HG03439 (cell line): ENCODE measurements at regions not wholly inside any gene's neighbourhood (a gene's known extent, or its start where the extent isn't known, plus 50 kb on each side); places are given as distances from the start of the nearest gene placed in this dataset.

Experiments used
- ATAC-seq: cut with Tn5 transposase; IDR thresholded peaks from one replicate; pipeline ENCODE4 v1.9.1; 2021; ENCODE audit warnings: mild to moderate bottlenecking, moderate library complexity; ENCODE audit not compliant: unreplicated experiment

DNA sequence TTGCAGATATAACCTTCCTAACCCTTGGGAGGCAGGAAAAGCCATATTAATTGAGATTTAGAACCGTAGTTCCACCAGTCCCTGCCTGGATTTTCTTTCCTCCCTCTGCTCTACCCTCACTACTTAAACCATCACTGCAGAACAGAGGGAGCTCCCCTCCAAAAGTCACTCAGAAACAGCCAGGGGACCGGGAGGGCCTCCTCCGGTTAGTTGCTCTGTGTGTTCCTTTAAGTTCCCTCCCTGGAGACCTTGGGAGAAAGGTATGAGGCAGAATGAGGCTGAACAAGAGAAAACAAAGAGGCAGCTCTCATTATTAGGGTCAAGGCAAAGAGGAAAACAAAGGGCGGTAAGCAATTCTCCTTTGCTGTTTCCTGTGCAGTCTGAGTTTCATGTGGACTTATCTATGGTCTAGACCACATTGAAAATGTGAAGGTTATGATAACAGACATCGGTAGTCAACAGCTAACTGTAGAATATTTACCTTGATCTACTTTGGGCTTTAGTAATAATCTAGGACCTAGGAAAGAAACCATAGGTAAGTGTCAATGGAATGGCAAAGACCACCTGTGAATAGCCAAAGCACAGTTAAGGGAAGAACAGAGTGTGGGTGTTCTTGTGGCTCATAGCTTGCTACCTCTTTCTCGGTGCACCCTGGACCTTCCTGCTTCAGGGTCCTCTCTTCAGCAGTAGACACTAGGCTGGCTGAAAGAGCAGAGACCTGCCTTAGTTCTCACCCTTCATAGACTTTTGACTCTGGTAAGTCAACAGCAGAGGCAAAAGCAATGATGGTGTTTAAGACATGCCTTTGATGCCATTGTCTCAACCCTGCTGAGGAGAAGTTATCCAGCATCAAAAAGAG lies 250.9 kb upstream of the CITED2 start:
- no peak for ATAC-seq

GRCh38 chr6:139623372-139623771 lies 248.9 kb upstream of the CITED2 start:
- ATAC-seq, result no peak

DNA sequence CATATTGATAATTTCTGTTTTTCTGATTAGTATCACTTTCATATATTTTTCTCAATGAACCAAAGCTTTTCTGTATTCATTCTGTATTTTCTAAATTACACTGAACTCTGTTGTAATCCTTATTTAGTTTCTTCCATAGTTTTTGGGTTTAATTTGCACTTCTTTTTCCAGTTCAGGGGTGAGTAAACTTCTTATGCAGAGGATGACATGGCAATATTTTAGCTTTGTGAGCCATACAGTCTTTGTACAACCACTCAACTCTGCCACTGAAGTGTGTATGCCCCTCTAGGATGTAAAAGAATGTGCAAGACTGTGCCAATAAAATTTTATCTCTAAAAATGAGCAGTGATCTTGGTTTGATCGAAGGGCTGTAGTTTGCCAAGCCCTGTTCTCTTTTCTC lies 239.0 kb upstream of the CITED2 start:
- no peak for ATAC-seq

- no peak for ATAC-seq
These were observed 237.7 kb upstream of the CITED2 start for GRCh38 chr6:139612135-139612465.

- no peak for ATAC-seq
These were observed 237.1 kb upstream of the CITED2 start for GRCh38 chr6:139611327-139612134.

DNA sequence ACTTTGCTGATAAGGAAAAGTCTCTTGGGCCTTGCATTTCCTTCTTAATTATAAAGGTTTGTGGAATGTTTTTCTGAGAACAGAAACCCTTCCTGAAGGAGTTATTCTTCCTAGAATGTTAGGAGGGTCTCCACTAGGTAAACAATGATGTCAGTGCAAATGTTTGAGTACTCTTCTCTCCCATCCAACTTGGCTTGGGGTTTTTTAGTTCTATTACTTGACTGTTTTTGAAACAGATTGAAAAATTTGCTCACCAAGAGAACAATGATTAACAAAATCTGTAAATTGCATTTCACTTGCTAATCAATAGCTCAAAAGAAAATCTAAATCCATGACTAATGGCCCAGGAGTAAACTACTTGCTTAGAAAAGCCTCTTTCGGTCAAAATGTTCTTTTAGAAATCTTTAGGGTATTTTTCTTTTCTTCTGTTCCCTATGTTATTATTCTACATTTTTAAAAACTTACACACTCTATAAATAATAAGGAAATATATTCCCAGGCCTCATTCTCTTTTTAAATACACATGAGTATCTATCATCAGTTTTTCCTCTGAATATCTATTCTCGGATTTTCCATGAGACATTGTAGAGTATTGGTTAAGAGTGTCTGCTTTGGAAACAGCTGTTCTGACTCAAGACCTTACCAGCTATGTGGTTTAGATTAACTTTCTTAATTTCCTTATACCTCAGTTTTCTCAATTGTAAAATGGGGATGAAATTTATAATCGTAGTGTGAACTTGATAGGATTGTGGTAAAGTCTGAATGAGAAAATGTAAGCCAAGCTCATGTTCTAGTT lies 234.2 kb upstream of the CITED2 start:
- no peak for ATAC-seq

DNA sequence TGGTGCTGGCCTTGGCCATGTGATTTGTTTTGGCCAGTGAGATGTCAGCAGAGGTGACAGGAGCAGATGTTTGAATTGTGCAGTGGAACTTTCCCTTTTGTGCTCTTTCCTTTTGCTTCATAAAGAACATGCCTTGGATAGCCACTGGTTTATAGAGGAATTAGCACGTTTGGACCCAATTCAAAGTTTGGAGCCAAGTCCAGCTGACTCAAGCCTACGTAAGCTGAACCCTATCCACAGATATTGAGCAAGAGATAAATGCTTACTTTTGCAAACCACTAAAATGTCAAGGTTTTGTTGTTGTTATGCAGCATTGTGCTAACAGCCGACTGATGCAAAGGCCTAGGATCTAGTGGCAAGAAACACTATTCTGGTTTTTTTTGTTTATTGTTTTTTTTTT lies 230.9 kb upstream of the CITED2 start:
- no peak for ATAC-seq

GRCh38 chr6:139603581-139603980 lies 229.1 kb upstream of the CITED2 start:
- no peak for ATAC-seq

- ATAC-seq, result no peak
These were observed 228.1 kb upstream of the CITED2 start for GRCh38 chr6:139602577-139602976.

- peak; percentile 92 for ATAC-seq
These were observed 226.5 kb upstream of the CITED2 start for GRCh38 chr6:139600919-139601475.

DNA sequence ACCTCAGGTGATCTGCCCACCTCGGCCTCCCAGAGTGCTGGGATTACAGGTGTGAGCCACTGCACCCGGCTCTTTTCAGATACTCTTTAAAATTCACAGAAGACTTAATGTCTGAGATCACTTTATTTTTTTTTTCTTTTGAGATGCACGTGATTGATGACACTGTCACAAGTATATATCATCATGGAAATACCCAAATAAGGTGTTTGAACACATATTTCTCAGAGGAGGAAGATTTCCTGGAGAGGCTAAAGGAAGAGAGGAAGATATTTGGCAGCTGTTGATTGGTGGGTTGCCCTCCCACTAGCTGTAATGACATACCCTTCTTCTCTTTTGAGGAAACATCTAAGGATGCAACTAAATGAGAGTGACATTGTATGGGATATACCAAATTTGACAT lies 225.9 kb upstream of the CITED2 start:
- ATAC-seq, result peak; percentile 22

DNA sequence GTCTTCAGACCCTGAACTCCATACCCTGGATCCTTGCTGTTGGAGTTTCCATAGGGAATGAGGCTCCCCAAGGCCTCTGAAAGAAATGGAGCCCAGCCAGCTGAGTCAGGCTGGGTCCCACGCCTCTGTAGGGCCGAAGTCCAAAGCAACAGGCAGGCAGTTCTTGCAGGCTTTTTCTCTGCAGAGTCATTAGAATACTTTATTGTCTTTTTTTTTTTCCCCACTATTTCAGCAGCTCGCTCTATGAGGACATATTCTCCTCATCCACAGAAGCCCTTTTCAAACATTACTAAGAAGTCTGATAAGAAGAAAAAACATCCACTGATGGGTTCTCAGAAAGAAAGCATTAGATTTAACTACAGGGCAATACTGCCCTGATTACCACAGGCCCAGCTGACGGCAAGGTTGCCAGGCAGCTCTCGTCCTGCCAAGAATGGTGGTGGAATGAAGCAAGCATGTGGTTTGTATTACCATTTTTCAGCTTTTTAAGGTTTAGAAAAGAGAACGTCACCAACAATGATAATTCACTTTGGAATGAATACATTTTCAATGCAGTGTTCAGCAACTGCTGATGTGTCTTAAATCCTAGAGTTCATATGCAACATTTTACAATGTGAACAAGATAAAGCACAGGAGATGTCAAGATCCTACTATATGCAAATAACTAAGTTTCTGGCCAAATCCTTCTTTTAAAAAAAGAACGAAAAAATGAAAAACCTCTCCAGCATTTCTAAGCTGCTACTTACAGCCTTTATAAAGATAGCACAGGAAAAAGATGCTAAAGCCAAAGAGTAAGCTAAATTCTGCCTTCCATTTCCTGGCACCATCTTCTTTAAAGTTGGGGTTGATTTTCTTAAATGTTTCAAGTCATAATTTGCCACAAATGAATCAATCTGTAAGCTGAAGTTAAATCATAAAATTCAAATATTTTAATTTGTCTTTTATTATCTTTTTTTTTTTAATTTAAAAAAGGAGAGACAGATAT lies 223.6 kb upstream of the CITED2 start:
- ATAC-seq, result no peak

DNA sequence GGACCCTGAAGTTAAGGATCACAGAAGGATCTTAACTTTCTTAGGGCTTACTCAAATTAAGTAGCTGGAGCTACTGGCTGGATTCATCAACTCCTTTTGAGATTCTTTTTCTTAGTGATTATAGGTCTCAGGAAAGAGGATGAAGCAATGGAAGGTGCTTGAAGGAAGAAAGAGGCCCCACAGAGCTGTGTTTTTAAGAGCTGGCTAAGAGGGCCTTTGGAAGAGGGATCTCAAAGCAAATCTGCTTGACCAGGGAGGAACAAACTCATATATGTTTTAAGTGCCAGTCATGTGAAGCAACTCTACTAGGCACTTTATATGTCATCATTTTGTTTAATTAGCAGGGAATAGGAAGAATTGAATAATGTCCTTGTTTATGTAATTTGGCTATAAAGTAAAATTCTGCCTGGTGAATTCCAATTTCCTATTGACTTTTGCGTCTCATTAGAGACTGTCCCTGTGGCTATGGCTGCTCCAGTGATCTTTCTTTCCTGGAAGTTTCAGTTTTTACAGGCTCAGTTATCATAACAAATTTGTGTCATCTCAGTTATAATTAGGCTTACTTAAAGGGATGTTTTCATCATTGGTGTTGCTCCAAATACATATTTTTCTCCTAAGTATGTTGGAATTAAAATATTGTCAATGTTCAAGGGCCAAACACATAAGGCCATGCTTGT lies 222.8 kb upstream of the CITED2 start:
- ATAC-seq, result no peak

- ATAC-seq, result no peak
These were observed 220.7 kb upstream of the CITED2 start for GRCh38 chr6:139595183-139595582.

- no peak for ATAC-seq
These were observed 220.0 kb upstream of the CITED2 start for GRCh38 chr6:139594333-139594965.

GRCh38 chr6:139593081-139593480 lies 218.6 kb upstream of the CITED2 start:
- ATAC-seq, result no peak

DNA sequence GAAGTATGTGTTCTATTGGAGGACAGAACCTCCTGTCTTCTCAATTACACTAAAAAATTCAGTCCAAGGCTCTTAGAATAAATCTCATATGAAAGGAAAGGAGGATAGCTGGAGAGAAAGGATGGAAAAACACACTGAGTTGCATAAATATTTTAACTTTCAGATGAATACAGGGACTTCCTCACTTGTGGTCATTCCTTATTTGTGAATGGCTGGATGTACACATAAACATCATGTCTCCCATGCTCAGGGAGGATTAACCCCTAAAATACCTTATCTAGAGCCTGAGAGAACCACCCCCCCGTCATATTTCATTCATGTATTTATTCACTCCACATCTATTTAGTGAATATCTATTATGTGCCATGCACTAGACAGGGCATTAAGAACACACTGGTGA lies 217.6 kb upstream of the CITED2 start:
- no peak for ATAC-seq

- no peak for ATAC-seq
These were observed 216.8 kb upstream of the CITED2 start for GRCh38 chr6:139591075-139591865.
